Keratinocyte (primary cell): ENCODE measurements at regions not wholly inside any gene's neighbourhood (a gene's known extent, or its start where the extent isn't known, plus 50 kb on each side); places are given as distances from the start of the nearest gene placed in this dataset.
"Not testable (repeated sequence)": the region's sequence is repeated elsewhere in the genome, so short reads cannot be mapped to it uniquely, and the experiment has no call there.

Experiments used
- DNase-seq: peaks from one replicate; pipeline ENCODE4 v3.0.0-alpha.2; 2011; ENCODE audit warnings: low read depth, missing footprints, low spot score
- FAIRE-seq: peaks from 2 replicates; lab custom pipeline; 2011; peaks lifted over from hg19 to GRCh38; lab: Jason Lieb, UNC
- H2AFZ ChIP-seq: 2 replicates; pipeline ENCODE4 v1.6.0; 2012; ENCODE audit warnings: low read length, control low read depth, inconsistent platforms; ENCODE audit not compliant: control insufficient read depth
- H3K27ac ChIP-seq: 2 replicates; pipeline ENCODE4 v1.5.1; 2011; ENCODE audit warnings: low read length; ENCODE audit not compliant: control insufficient read depth, insufficient read depth
- H3K27me3 ChIP-seq: 3 replicates; pipeline ENCODE4 v1.6.0; 2011; ENCODE audit warnings: low read length; ENCODE audit not compliant: control insufficient read depth, insufficient read depth; ENCODE audit errors: extremely low read depth
- H3K36me3 ChIP-seq, 2 experiments: 2 replicates in 1 of 2; 3 replicates in 1 of 2; pipeline ENCODE4 v1.5.1; 2011; ENCODE audit warnings: low read length in 2 of 2, mild to moderate bottlenecking in 1 of 2; ENCODE audit not compliant: control insufficient read depth in 2 of 2, insufficient read depth in 2 of 2; ENCODE audit errors: extremely low read depth in 1 of 2
- H3K4me1 ChIP-seq: 3 replicates; pipeline ENCODE4 v1.5.1; 2011; ENCODE audit warnings: low read length; ENCODE audit not compliant: control insufficient read depth, insufficient read depth; ENCODE audit errors: extremely low read depth
- H3K4me2 ChIP-seq: 3 replicates; pipeline ENCODE4 v1.6.0; 2011; ENCODE audit warnings: low read depth, low read length; ENCODE audit not compliant: control insufficient read depth, insufficient read depth; ENCODE audit errors: extremely low read depth
- H3K4me3 ChIP-seq, 3 experiments: fragments of 200-600 bp in 1 of 3; sonication (generic) in 1 of 3; 2 replicates in 2 of 3; 3 replicates in 1 of 3; pipeline ENCODE4 v1.5.1; 2011 to 2016; ENCODE audit warnings: low read length in 3 of 3, mild to moderate bottlenecking in 3 of 3, control low read depth in 2 of 3, inconsistent platforms in 1 of 3, low read depth in 1 of 3, mixed read lengths in 1 of 3, mixed run types in 1 of 3, moderate library complexity in 1 of 3; ENCODE audit not compliant: control insufficient read depth in 2 of 3, insufficient read depth in 2 of 3; ENCODE audit errors: extremely low read depth in 1 of 3
- H3K79me2 ChIP-seq: 2 replicates; pipeline ENCODE4 v1.6.0; 2012; ENCODE audit warnings: low read length; ENCODE audit not compliant: control insufficient read depth, insufficient read depth
- H3K9ac ChIP-seq: 3 replicates; pipeline ENCODE4 v1.6.0; 2011; ENCODE audit warnings: low read length; ENCODE audit not compliant: control insufficient read depth, insufficient read depth; ENCODE audit errors: extremely low read depth
- H3K9me1 ChIP-seq: 3 replicates; pipeline ENCODE4 v1.6.0; 2011; ENCODE audit warnings: low read length; ENCODE audit not compliant: control insufficient read depth, insufficient read depth; ENCODE audit errors: extremely low read depth
- H3K9me3 ChIP-seq: 2 replicates; pipeline ENCODE4 v1.5.1; 2012; ENCODE audit warnings: low read depth, low read length; ENCODE audit not compliant: control insufficient read depth
- H4K20me1 ChIP-seq: 3 replicates; pipeline ENCODE4 v1.6.0; 2011; ENCODE audit warnings: low read length; ENCODE audit not compliant: control insufficient read depth, insufficient read depth; ENCODE audit errors: extremely low read depth
- CTCF ChIP-seq, 3 experiments: IDR thresholded peaks in 1 of 3; conservative IDR thresholded peaks in 1 of 3; optimal IDR thresholded peaks in 1 of 3; 2 replicates in 2 of 3; 3 replicates in 1 of 3; pipeline versions ENCODE3 to v1.5.1; 2011; ENCODE audit warnings: low read length in 3 of 3, mild to moderate bottlenecking in 3 of 3, moderate library complexity in 2 of 3, control low read depth in 1 of 3, inconsistent platforms in 1 of 3; ENCODE audit not compliant: insufficient read depth in 2 of 3; ENCODE audit errors: extremely low read depth in 1 of 3
- EZH2 ChIP-seq: IDR thresholded peaks from one replicate; pipeline ENCODE4 v1.6.1; 2012; ENCODE audit warnings: inconsistent platforms, mild to moderate bottlenecking, low read length, moderate library complexity
- dilution Hi-C: fragments of 300-500 bp; cut with MboI; formaldehyde crosslinking; loops from one replicate; pipeline ENCODE4 v1.7.0; 2020; ENCODE audit warnings: low sequenced_read_pairs; ENCODE audit not compliant: extremely low pct_ligation_motif_present

GRCh38 chr16:29114989-29115801 is 130.3 kb downstream of the LAT start:
- H3K4me1 ChIP-seq, H3K36me3 ChIP-seq, H3K9me1 ChIP-seq, H4K20me1 ChIP-seq, H3K79me2 ChIP-seq, H3K27ac ChIP-seq, H3K4me3 ChIP-seq, dilution Hi-C loops, H3K9me3 ChIP-seq: not testable (repeated sequence)
- H3K4me2 ChIP-seq, result peak overlapping the region; percentile 22
- H3K9ac ChIP-seq, result peak overlapping the region; percentile 9
- peaks cover 12% of the 10 kb centered on the region for H3K27me3 ChIP-seq
- peak; percentile 41 for FAIRE-seq
- H2AFZ ChIP-seq, result peak overlapping the region; percentile 63
- peak; percentile 0 for DNase-seq
- TF ChIP-seq CTCF (optimal IDR thresholded peaks at IDR 0.05 in 1 of 3, IDR thresholded peaks at IDR 0.05 in 1 of 3, conservative IDR thresholded peaks at IDR 0.05 in 1 of 3; ENCODE audit: extremely low read depth in 1 of 3, insufficient read depth in 2 of 3, low read length in 3 of 3), result peak; percentile 23 to 73 (median 71)

DNA sequence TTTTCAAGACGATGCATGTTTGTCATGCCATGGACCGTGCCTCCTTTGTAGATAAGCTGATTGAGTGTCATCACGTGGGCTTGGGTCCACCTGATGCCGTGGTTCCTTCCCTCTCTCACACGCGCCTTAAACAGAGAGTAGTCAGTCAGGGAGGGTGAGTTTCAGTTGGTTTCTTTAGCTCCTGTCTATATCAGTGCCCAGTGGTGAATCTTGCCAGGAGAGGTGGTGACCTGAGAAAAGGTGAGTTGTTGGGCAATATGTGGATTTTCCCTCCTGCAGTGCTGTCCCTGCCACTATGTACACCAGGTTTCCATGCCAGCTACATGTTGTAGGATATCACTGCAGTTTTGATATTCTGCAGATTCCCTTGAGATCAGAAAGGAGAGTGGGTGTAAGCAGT is 129.7 kb downstream of the LAT start:
- no peak overlapping the region for H3K9ac ChIP-seq
- no peaks in the 10 kb centered on the region for H3K9me3 ChIP-seq
- no peaks in the 10 kb centered on the region for H3K4me1 ChIP-seq
- no peak overlapping the region for H3K27ac ChIP-seq
- H3K79me2 ChIP-seq, result no peaks in the 10 kb centered on the region
- H3K36me3 ChIP-seq, result no peaks in the 10 kb centered on the region
- peaks cover 12% of the 10 kb centered on the region for H3K27me3 ChIP-seq
- H3K4me3 ChIP-seq, result no peak overlapping the region
- H3K9me1 ChIP-seq, result no peaks in the 10 kb centered on the region
- no peaks in the 10 kb centered on the region for H4K20me1 ChIP-seq
- no peak for TF ChIP-seq EZH2
- no peak for TF ChIP-seq CTCF (optimal IDR thresholded peaks at IDR 0.05 in 1 of 3, IDR thresholded peaks at IDR 0.05 in 1 of 3, conservative IDR thresholded peaks at IDR 0.05 in 1 of 3; ENCODE audit: extremely low read depth in 1 of 3, insufficient read depth in 2 of 3, low read length in 3 of 3)
- dilution Hi-C loops, result no loop called here
- no peak overlapping the region for H3K4me2 ChIP-seq
- no peak overlapping the region for H2AFZ ChIP-seq
- FAIRE-seq, result no peak
- DNase-seq, result no peak

GRCh38 chr16:29113446-29113845 is 128.6 kb downstream of the LAT start:
- H3K4me2 ChIP-seq, H3K4me3 ChIP-seq, dilution Hi-C loops, FAIRE-seq, H3K27ac ChIP-seq, H3K9ac ChIP-seq, H2AFZ ChIP-seq, H3K9me3 ChIP-seq, H3K9me1 ChIP-seq, H3K4me1 ChIP-seq, H4K20me1 ChIP-seq, H3K79me2 ChIP-seq, H3K36me3 ChIP-seq, DNase-seq: not testable (repeated sequence)
- peaks cover 12% of the 10 kb centered on the region for H3K27me3 ChIP-seq
